Medulla oblongata (tissue), 1 donor: ENCODE measurements at regions not wholly inside any gene's neighbourhood (a gene's known extent, or its start where the extent isn't known, plus 50 kb on each side); places are given as distances from the start of the nearest gene placed in this dataset.

ENCODE experiments used
- DNase-seq: peaks from one replicate; pipeline ENCODE4 v3.0.0-alpha.2; 2015; ENCODE audit errors: extremely low spot score

DNA sequence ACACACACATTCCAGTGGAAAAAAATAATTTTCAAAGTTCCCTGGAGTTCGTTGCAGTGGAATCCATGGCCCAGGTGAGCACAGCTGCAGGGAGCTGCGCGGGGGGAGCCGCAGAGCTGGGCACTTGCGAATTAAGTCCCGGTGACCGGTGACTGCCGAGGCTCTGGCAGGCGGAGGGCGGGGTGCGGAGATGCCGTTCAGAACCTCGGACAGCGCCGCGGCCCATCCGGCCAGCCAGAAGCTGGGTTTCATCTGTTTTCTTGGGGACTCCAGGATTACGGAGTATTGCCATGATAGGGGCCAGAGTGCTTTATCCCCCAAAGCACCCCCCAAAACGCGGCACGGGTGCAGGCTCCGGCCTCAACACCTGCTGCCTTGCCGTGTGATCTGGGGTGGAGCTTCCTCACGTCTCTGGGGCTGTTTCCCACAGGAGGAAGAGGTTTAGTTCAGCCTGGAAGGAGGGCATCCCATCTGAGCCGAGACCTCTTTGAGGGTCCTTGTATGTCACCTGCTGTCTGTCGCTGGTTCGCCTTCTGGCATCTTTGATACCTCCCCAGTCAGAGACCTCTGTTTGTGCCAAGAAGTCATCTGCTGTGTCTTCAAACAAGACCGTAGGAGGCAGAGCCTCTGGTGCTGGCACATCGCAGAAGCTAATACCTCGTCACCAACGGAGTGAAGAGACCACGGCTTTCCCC is 99.4 kb downstream of the YTHDF1 start:
- no peak for DNase-seq

DNA sequence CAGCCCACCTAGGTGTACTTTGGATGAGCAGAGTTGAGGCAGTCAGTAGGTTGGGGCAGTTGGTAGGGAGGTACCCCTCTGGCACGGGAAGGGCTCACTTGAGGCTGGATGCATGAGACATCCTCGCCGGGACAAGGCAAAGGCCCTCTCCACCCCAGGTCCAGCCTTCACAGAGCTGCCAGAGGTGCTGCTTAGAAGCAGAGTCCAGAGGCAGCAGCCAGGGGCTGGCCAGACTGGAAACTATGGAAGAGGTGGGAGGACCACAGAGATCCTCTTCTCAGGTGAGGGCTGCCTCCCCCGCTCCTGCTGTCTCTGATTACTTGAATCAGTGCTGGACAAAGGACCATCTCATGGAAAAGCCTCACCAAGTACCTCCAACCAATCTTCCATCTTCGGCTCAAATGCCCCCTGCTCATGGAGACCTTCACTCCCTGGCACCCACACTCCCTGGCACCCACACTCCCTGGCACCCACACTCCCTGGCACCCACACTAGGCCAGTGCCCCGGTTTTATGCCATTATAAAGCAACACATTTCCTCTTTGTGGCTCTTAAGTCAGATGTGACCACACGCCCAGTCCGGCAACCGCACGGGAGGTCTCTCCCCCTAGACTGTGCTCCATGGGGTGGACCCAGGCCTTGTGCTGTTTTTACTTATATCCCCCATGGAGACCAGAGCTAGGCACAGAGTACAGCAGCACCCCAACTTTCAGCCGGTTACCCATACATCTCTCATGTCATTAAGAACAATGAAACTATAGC is 100.1 kb downstream of the YTHDF1 start:
- no peak for DNase-seq

DNA sequence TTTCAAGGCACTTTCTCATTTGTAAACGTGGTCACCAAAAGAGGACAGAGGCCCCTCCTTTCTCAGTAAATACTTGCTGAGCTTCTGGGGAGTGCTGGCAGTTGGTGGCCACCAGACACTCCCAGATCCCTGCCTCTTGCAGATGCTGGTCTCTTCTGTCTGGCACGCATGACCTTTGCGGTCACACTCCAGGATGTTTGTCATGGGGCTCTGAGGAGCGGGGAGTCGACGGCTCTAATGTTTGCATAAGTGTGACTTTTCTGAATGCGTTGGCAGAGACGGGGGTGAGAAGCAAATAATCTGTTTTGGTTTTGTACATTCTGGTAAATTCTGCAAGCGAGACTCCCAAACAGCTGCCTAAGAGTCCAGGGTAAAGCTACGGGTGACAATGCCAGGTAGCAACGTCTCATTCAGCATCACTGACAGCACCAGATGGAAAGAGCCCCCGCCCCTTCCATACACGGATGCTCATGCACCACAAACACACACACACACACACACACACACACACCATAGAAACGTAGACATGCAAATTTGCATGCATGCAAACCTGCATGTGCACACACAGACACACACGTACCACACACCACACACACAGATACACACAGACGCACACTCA is 101.1 kb downstream of the YTHDF1 start:
- DNase-seq = no peak

DNA sequence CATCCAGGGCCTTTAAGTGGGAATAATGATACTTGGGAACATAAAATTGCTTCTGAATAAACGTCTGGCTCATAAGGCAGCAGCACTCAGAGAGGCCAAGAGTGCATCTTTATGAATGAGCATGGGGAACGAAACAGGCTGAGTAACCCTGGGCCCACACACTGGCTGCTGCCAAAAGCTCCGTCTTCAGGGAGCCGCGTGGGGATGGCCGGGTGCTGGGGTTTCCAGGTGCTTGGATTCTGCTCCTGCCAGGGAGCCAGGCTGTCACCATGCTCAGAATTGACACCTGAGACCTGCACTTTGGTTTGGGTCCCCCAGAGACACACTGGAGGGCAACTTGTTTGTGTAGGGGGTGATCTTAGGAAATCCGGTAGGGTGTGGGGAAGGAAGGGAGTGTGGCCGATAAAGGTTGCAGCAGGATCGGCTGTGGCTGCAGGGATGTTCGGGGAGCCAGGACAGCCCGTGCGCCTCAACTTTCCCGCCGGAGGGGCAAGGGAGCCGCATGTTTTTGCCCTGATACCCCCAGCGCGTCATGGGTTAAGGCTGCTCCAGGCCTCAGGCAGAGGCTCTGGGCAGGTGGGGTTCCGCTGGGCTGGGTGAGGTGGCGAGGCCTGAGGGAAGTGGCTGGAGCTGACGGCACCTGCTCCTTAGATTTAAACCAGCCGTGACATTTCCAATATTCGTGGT is 101.8 kb downstream of the YTHDF1 start:
- DNase-seq = no peak

DNA sequence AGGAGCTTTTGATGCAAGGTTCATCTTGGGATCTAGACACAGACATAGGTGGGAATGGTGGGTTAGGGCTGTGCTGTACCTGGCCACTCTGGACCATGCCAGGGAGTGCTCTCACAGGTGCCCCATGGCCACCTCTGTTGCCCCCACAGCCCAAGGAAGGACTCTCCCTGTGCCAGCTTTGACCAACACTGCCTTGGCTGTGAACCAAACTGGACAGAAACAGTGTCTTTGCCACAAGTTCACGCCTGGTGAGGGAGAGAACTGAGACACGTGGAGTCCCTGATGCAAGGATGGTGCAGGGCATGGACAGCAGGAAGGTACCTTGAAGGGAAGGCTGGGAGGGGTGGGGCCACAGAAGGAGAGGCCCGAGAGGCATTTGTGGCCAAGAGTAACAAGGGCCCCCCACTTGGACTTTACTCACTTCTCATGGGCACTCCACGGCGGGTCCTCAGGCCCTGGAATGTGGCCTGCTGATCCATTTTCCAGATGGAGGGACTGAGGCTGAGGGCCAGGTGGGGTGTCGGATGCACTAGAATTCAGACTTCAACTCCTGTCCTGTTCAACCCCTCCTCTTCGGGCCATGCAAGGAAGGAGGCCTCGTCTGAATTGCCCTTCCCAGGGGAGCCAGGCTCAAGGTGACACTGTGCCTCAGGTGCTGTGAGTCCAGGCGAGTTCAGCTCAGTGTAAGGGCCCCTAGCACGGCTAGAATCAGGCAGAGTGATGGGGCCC is 103.3 kb downstream of the YTHDF1 start:
- no peak for DNase-seq

DNA sequence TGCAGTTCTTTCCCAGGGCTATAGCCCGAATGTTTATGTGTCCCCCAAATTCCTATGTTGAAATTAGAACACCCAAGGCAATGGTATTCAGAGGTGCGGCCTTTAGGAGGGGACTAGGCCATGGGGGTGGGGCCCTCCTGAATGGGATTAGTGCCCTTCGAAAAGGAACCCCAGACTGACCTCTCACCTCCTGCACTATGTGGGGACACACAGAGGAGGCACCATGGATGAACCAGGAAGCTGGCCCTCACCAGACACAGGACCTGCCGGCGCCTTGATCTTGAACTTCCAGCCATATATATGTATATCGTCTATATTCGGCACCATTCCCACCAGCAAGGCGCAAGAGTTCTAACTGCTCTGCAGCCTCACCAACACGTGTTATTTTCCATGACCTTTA is 101.5 kb upstream of the BHLHE23 start:
- no peak for DNase-seq

DNA sequence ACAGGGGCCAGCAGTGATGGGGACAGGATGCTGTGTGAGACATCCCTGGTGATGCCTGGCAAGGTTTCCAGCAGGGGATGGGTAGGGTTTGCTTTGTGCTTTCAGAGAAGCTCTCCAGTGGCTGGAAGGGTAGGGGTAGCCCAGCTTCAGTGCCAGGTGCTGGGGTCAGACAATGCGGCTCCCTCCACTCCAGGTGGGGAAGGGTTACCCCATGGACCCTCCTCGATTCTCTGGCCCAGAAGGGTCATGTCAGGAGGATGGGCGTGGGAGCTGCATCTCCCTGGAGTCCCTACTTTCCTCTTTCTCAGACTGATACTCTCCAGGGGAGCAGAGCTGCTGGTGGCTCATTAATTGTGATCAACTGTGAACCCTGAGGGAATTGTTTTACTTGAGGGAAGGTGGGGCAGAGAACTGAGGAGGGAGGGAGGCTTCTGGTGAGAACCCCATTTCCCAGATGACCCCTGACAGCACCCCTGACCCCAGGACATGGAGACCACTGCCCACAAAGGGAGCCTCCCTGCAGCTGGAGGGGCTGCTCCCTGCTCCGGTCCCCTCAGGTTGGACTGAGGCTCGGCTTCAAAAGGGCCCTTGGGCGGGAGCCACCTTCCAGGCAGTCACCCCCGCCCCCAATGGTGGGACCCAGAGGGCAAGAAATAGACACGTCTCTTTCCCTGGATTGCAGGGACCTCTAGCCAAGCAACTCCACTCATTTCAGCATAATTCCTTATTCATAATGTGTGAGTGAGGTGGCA is 100.9 kb upstream of the BHLHE23 start:
- DNase-seq = no peak

DNA sequence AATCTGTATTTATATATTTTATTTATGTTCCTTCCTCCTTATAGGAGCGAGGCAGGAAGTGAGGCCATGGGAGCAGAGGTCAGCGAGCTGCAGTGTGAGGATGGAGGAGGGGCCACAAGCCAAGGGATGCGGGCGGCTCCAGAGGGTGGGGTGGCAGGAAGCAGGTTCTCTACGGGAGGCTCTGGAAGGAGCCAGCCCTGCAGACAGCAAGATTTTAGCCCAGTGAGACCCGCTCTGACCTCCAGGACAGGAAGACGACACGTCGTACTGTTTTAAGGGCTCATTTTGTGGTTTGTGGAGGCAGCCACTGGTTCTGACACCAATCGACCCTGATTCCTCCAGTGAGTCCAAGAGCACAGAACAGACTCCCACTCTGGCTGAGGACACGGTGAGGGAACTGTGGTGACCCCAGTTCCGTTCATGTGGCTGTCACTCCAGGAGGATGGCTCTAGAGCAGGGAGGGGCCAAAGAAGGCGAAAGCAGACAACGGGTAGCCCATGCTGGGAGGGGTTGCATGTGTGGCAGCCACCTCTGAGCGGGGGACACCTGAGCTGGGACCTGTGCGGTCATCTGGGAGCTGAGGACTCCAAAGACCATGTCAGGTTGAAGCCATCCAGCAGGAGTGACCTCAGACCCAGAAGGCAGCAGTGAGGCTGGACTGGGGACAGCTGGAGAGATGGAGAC is 100.1 kb upstream of the BHLHE23 start:
- no peak for DNase-seq

DNA sequence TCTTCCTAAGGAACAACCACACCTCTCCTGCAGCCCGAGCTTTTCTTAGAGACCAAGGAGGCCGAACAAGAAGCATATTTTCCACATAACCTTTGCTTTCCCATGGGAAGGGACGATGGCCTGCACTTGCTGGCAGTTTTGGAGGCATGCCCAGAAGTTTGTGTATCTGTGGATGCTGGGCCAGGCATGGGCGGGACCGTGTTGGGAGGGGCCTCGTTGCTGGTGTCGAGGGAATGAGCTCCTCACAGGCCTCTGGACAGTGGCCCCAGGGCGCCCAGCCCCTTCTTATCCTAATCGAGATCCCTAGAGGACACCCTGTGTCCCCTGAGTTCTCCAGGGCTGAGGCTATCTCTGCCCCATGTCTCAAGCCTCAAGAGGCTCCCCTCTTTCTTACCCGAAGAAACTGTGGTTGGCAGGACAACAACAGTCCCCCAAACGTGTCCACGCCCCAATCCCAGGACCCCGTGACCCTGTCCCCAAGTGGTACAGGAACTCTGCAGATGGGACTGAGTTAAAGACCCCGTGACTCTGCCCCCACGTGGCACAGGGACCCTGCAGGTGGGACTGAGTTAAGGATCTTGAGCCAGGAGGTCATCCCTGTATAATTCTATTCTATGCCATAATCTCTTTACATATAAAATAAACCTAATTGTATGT is 99.5 kb upstream of the BHLHE23 start:
- DNase-seq = no peak

DNA sequence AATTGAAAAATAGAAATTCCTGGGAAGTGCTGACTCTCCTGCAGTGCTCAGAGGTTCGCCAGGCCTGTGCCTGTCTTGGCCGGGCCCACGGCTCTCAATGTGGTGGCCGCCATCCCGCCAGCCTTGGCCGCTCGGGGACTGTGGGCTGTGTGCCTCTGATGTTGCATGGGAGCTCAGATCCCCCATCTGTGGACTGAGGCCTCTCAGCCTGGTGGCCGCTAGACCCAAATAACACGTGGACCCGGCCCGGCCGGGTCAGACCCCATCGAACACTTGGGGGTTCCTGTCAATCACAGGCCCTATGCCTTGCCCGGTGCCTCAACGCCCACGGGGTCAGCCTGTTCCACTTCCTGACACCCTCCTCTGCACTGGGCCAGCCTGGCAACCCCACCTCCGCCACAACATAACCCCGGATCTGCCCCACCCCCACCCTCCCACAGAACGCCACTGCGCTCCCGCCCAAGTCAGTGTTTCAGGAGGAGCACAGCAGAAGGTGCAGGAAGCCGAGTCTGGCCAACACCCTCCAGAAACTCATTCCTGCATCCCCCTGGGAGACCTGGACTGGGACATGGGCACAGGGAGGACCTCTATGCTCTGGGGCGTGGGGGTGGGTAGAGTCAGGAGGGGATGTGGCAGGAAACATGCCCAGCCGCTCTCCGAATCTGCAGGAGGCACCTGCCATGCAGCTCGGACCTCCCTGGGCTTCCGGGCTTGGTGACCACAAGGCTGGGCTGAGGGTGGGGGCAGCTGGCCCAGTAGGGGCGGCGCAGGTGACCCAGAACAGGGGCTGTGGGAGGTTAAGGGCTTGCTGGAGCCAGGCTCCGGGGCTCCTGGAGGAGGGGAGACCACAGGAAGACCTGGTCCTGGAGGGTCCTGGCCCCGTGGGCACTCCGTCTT is 98.7 kb upstream of the BHLHE23 start:
- no peak for DNase-seq

DNA sequence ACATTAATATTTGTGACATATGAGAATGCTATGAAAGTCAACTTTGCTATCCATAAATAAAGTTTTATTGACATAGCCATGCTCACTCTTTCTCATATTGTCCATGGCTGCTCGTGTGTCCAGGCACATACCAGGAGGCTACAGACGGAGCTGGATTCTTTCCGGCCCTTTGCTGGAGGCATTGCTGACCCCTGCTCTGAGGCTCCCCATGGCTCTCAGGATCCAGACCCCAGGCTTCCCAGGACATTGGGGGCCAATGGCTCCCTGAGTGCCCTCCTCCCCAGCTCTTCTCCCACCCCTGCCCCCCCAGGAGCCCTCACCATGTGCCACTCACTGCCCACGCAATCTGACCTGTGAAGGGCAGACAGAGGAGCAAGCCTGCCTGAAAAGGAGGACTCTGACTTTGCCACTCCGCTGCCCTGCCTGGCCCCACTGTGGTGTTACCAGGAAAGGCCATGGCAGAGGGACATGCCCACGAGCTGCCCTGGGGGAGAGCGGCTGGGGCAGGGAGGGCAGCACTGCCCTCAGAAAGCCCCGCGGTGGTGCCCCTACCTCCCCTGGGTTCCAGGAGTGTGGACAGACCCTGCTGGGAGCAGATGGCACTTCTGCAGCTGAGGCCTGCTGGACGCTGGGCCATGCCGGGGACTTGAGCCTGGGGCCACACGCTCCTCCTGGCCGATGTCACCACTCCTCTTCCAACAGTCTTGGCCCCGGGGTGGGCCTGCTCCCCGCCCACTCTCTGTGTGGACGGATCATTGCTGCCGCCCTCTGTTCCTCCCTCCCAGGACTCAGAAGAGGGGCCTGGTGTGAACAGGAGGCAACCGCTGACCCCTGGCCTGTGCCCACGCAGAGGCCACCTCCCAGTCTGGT is 97.8 kb upstream of the BHLHE23 start:
- DNase-seq = no peak

DNA sequence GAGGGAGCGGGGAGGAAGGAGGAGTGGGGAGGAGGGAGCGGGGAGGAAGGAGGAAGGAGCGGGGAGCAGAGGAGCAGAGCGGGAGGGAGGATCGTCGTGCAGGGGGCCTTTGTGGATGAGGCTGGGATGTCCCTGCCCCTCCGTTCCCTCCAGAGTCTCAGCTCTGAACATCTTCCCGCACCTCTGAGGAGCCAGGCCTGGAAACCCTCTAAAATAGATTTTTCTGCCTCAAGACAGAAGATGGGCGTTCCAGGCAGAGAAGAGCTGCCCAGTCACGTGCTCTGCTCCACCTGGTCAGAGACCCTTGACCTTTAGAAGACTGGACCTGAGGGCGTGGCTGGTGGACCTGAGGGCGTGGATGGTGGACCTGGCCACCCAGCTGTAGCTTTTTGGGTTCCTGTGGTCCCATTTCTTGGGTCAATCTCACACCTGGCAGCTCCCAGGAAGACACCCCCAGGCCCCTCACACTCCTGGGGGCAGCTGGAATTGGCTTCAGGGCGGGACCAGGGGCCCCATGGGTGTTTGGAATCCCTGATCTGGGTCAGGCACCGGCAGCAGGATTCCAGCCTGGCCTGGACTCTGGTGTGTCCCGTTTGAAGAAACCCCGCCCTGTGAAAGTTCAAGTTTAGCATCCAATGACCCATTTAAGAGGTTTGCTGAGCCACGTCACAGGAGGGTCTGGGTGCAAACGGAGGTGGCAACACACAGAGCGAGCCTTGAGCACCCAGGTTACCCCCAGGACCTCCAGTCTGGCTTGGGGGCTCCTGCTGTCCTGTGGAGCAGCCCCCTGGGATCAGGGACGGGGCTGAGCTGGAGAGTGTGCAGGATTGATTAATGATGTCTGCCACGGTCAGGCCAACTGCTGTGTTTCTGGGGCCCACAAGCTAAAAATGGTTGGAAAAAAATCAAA is 96.9 kb upstream of the BHLHE23 start:
- no peak for DNase-seq

DNA sequence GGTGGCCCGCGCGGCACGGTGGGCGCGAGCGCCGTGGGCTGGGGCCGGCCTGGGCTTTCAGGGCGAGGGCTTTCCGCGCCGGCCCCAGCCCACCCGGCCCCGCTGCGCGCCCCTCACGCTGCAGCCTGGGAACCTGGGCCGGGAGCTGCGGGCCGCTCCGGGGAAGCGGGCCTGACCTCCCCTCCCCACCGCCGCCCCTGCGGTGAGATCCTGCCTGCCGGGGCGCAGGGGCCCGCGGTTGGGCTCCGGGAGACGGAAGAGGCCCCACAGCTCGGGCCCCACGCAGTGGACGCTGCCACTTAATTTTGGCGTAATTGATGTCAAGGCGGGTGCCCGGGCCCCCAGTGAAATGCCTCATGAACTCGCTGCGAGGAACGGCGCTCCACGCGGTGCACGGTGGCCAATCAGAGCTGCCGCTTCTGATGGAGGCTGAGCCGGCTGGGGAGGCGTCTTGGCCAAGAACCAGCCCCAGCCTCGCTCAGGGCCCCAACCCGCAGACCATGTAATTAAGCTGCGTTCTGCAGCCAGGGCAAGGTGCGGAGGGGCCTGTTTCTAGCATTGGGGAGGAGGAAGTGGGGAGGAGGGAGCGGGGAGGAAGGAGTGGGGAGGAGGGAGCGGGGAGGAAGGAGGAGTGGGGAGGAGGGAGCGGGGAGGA is 96.1 kb upstream of the BHLHE23 start:
- no peak for DNase-seq

DNA sequence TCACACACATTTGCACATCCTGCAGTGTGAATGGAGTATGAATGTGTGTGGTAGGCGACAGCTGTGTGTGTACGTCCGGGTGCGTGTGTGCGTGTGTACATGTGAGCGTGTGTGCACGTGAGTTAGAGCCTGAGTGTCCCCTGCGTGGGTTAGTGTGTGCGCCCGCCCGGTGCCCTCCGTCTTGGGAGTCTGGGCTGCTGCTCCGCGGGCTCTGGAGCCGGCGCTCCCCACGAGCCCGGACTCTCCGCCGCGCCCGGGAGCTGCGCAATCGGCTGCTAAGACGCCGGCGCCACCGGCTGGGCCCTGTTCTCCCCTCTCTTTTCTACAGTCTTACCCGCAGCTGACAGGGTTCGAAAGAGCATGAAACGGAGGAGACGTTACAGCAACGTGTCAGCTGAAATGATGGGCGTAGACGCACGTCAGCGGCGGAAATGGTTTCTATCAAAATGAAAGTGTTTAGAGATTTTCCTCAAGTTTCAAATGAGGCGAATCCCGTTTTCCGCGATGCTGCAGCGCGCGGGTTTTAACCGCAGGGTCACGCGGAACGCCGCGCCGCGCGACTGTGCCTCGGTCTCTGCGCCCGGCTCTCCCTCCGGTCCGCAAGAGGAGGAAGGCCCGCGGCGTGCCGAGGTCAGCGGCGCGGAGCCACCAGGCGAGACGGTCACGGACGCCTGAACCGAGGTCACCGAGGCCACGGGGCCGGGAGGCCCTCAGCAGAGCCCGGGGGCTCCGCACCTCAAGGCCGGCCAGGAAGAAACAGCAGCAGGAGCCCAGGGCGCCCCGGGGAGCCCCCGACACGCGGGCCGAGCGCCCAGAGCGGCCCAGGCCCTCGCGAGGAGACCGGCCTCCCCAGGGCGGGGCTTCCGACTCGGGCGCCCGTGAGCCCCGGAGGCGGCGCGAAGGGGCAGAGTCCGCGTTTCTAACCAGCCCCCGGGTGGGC is 95.3 kb upstream of the BHLHE23 start:
- no peak for DNase-seq
